Activated T-cell treated with anti-CD3 and anti-CD28 coated beads, Interleukin-2, amount 50 U/mL, for 72 hours (primary cell): ENCODE measurements at regions not wholly inside any gene's neighbourhood (a gene's known extent, or its start where the extent isn't known, plus 50 kb on each side); places are given as distances from the start of the nearest gene placed in this dataset.

ENCODE experiments used
- ATAC-seq, 2 donors: fragments of 150-1000 bp; cut with Tn5 transposase; replicated peaks in 1 of 2; 2 replicates each; pipeline ENCODE4 v1.10.0; 2021; ENCODE audit warnings: moderate library complexity in 2 of 2, mild to moderate bottlenecking in 1 of 2
- DNase-seq, 2 donors: peaks; one replicate each; pipeline ENCODE4 v3.0.0; 2021 to 2022; ENCODE audit warnings: mixed read lengths in 1 of 2
- H3K27ac Mint-ChIP-seq: one replicate; pipeline ENCODE4 v1.8.0; 2022; ENCODE audit warnings: mild to moderate bottlenecking, moderate library complexity, mixed read lengths
- H3K27me3 Mint-ChIP-seq: one replicate; pipeline ENCODE4 v1.8.0; 2022; ENCODE audit warnings: low read depth, mixed read lengths
- H3K36me3 Mint-ChIP-seq, 2 donors: one replicate each; pipeline ENCODE4 v1.8.0; 2022; ENCODE audit warnings: mixed read lengths in 2 of 2, mild to moderate bottlenecking in 1 of 2; ENCODE audit not compliant: insufficient read depth in 2 of 2
- H3K4me1 Mint-ChIP-seq: one replicate; pipeline ENCODE4 v1.8.0; 2022; ENCODE audit warnings: low read depth, mixed read lengths
- H3K4me3 Mint-ChIP-seq, 2 donors: one replicate each; pipeline ENCODE4 v1.8.0; 2022; ENCODE audit warnings: mild to moderate bottlenecking in 2 of 2, mixed read lengths in 2 of 2, moderate library complexity in 2 of 2
- H3K9me3 Mint-ChIP-seq, 2 donors: one replicate each; pipeline ENCODE4 v1.8.0; 2022; ENCODE audit warnings: mixed read lengths in 2 of 2

GRCh38 chr10:33533612-33534011, 199.1 kb upstream of the NRP1 start:
- Mint-ChIP-seq H3K27ac (no peak overlapping the region), H3K9me3 (no peaks in the 10 kb centered on the region), H3K4me1 (no peaks in the 10 kb centered on the region), H3K36me3 (no peaks in the 10 kb centered on the region), H3K27me3 (peaks cover 41% of the 10 kb centered on the region), H3K4me3 (no peak overlapping the region)
- DNase-seq: no peak
- ATAC-seq: no peak

GRCh38 chr10:33532901-33533300, 198.4 kb upstream of the NRP1 start:
- Mint-ChIP-seq H3K9me3 (no peaks in the 10 kb centered on the region), H3K27me3 (peaks cover 38% of the 10 kb centered on the region)

GRCh38 chr10:33529234-33529633, 194.8 kb upstream of the NRP1 start:
- H3K4me1 Mint-ChIP-seq: no peaks in the 10 kb centered on the region
- no peaks in the 10 kb centered on the region for H3K36me3 Mint-ChIP-seq
- no peak for ATAC-seq
- no peak overlapping the region for H3K4me3 Mint-ChIP-seq
- no peaks in the 10 kb centered on the region for H3K9me3 Mint-ChIP-seq
- no peak for DNase-seq
- H3K27ac Mint-ChIP-seq: no peak overlapping the region
- H3K27me3 Mint-ChIP-seq: peaks cover 10% of the 10 kb centered on the region

More at GRCh38 chr10:33532901-33533300, 198.4 kb upstream of the NRP1 start:
- H3K4me1 Mint-ChIP-seq: no peaks in the 10 kb centered on the region
- no peak overlapping the region for H3K4me3 Mint-ChIP-seq
- no peak overlapping the region for H3K27ac Mint-ChIP-seq
- no peak for DNase-seq
- no peak for ATAC-seq
- no peaks in the 10 kb centered on the region for H3K36me3 Mint-ChIP-seq

GRCh38 chr10:33524966-33525365, 190.5 kb upstream of the NRP1 start:
- no peaks in the 10 kb centered on the region for H3K4me1 Mint-ChIP-seq
- H3K4me3 Mint-ChIP-seq: no peak overlapping the region
- peaks cover 35% of the 10 kb centered on the region for H3K27me3 Mint-ChIP-seq
- no peak for ATAC-seq
- H3K9me3 Mint-ChIP-seq: no peaks in the 10 kb centered on the region
- H3K27ac Mint-ChIP-seq: no peak overlapping the region
- H3K36me3 Mint-ChIP-seq: no peaks in the 10 kb centered on the region
- no peak for DNase-seq

DNA sequence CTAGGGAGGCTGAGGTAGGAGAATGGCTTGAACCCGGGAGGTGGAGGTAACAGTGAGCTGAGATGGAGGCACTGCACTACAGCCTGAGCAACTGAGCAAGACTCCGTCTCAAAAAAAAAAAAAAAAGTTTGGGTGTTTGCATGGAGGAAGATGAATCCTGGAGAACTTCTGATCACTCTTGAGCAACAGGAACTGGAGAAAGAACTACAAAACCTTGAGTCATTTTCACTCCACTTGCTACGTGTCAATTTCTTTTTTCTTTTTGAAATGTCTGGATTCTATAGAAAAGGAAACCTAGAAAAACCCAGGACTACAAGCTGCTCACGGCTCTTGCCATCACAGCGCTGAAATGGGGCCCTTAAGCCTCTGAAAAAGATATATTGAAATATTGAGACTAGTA, 189.6 kb upstream of the NRP1 start:
- DNase-seq (no peak), ATAC-seq (no peak)
- H3K27me3 Mint-ChIP-seq: peaks cover 44% of the 10 kb centered on the region
- H3K36me3 Mint-ChIP-seq: no peaks in the 10 kb centered on the region
- H3K27ac Mint-ChIP-seq: no peak overlapping the region
- no peaks in the 10 kb centered on the region for H3K4me1 Mint-ChIP-seq
- H3K9me3 Mint-ChIP-seq: no peaks in the 10 kb centered on the region
- H3K4me3 Mint-ChIP-seq: no peak overlapping the region

DNA sequence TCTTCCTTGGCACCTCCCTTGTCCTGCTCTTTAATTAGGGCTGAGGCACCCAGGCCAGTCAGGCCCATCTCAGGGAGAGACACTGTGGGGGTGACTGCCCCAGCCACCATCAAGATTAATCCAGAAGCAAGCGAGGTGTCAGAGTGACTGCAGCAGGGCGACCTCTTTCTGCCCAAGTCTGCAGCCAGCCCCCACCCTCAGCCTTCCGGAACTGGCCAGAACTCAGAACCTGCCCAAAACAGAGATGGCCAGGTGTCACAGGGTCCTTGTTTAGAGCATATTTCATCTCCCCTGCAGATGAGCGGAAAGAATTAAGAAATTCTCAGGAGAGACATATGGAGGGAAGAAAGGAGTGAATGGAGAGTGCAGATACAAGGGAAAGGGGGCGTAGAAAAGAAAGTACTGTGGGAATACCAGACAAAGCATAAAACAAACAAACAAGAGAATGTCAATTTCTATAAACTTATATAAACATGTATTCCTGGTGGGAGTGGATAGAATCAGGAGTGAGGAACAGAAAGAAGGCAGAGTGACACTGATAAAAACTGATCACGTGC, 188.8 kb upstream of the NRP1 start:
- H3K4me3 Mint-ChIP-seq: no peak overlapping the region
- no peaks in the 10 kb centered on the region for H3K4me1 Mint-ChIP-seq
- no peaks in the 10 kb centered on the region for H3K36me3 Mint-ChIP-seq
- peaks cover 51% of the 10 kb centered on the region for H3K27me3 Mint-ChIP-seq
- no peaks in the 10 kb centered on the region for H3K9me3 Mint-ChIP-seq
- ATAC-seq: no peak
- H3K27ac Mint-ChIP-seq: no peak overlapping the region
- no peak for DNase-seq

- H3K4me1 Mint-ChIP-seq: no peaks in the 10 kb centered on the region
- H3K27ac Mint-ChIP-seq: no peak overlapping the region
- peaks cover 59% of the 10 kb centered on the region for H3K27me3 Mint-ChIP-seq
- no peak for ATAC-seq
- H3K9me3 Mint-ChIP-seq: no peaks in the 10 kb centered on the region
- H3K4me3 Mint-ChIP-seq: no peak overlapping the region
- DNase-seq: no peak
- no peaks in the 10 kb centered on the region for H3K36me3 Mint-ChIP-seq
Observed at GRCh38 chr10:33521904-33522303, 187.4 kb upstream of the NRP1 start.

GRCh38 chr10:33521062-33521461, 186.6 kb upstream of the NRP1 start:
- peaks cover 59% of the 10 kb centered on the region for H3K27me3 Mint-ChIP-seq
- no peak overlapping the region for H3K27ac Mint-ChIP-seq
- DNase-seq: no peak
- H3K36me3 Mint-ChIP-seq: no peaks in the 10 kb centered on the region
- H3K9me3 Mint-ChIP-seq: no peaks in the 10 kb centered on the region
- H3K4me3 Mint-ChIP-seq: no peak overlapping the region
- no peaks in the 10 kb centered on the region for H3K4me1 Mint-ChIP-seq
- ATAC-seq: no peak

DNA sequence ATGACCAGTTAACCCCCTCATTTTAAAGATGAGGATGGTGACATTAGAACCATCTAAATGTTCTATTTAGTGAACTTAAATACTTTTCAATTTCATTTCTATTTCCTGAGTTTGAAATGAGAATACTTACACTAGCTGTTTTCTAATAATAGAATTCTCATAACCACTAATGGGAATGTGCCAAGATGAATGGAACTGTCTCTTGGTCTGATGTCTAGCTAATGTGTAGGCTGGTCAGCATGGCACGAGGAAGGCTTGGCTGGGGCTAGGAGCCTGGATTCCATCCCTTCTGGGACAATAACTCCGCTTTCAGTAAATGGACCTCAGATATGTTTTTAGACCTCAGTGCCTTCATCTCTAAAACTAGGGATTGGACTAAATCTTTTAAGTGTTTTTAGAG, 185.8 kb upstream of the NRP1 start:
- DNase-seq (no peak), ATAC-seq (no peak)
- Mint-ChIP-seq H3K4me1 (no peaks in the 10 kb centered on the region), H3K4me3 (no peak overlapping the region), H3K9me3 (no peaks in the 10 kb centered on the region), H3K27me3 (peaks cover 59% of the 10 kb centered on the region), H3K27ac (no peak overlapping the region), H3K36me3 (no peaks in the 10 kb centered on the region)

GRCh38 chr10:33519130-33519860, 184.8 kb upstream of the NRP1 start:
- no peak for ATAC-seq
- H3K9me3 Mint-ChIP-seq: no peaks in the 10 kb centered on the region
- no peaks in the 10 kb centered on the region for H3K4me1 Mint-ChIP-seq

DNA sequence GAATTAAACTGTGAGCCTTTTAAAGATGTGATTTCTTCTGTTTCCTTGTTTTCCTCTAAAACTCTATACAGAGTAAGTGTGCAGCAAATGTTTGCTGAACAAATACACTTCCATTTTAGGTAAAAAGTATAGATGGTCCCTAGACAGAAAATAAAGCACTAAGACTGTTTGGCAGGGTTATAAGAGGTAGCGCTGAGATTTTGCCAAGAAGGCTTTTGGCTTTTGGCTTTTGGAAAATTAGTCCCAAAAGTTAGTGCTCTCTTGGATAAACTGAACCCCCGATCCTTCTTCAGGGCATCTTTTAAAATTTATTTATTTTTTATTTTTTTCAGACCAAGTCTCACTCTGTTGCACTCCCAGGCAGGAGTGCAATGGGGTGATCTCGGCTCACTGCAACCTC, 175.7 kb upstream of the NRP1 start:
- Mint-ChIP-seq H3K36me3 (no peaks in the 10 kb centered on the region), H3K4me1 (peaks cover 9% of the 10 kb centered on the region), H3K27ac (no peak overlapping the region), H3K27me3 (peaks cover 25% of the 10 kb centered on the region), H3K9me3 (no peaks in the 10 kb centered on the region), H3K4me3 (no peak overlapping the region)
- no peak for DNase-seq
- ATAC-seq: no peak

More at GRCh38 chr10:33519130-33519860, 184.8 kb upstream of the NRP1 start:
- H3K27me3 Mint-ChIP-seq: peaks cover 59% of the 10 kb centered on the region
- DNase-seq: no peak
- H3K36me3 Mint-ChIP-seq: no peaks in the 10 kb centered on the region
- H3K4me3 Mint-ChIP-seq: no peak overlapping the region
- no peak overlapping the region for H3K27ac Mint-ChIP-seq

DNA sequence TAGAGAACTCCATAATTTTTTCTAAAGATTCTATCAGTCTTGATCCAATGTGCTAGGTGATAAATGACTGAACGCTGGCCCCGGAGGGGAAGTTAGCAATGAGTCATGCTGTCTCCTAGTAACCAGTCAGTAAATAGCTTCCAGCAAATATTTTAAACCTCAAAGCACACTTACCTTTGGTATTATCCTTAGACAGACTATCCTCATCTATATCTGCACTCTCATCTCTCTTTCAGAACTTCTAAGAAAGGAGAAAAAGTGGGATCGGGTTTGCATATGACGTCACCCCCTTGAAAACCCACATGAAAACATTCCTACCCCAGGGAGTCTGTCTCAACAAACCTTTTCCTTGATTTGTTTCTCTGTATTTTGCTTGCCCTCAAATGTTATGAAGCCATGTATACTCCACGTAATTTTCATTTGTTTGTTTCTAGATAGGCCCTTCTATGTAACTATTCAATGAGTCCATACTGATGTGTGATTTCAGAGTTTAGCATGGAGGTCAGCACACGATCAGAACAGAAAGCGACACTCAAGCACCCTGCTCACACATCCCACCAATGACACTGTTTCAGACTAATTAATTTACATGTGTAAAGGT, 174.9 kb upstream of the NRP1 start:
- ATAC-seq (peak; percentile 87 to 91), DNase-seq (peak; percentile 25 to 38)
- no peaks in the 10 kb centered on the region for H3K9me3 Mint-ChIP-seq
- H3K4me1 Mint-ChIP-seq: peaks cover 9% of the 10 kb centered on the region
- no peak overlapping the region for H3K27ac Mint-ChIP-seq
- H3K36me3 Mint-ChIP-seq: no peaks in the 10 kb centered on the region
- no peak overlapping the region for H3K4me3 Mint-ChIP-seq
- peaks cover 33% of the 10 kb centered on the region for H3K27me3 Mint-ChIP-seq

DNA sequence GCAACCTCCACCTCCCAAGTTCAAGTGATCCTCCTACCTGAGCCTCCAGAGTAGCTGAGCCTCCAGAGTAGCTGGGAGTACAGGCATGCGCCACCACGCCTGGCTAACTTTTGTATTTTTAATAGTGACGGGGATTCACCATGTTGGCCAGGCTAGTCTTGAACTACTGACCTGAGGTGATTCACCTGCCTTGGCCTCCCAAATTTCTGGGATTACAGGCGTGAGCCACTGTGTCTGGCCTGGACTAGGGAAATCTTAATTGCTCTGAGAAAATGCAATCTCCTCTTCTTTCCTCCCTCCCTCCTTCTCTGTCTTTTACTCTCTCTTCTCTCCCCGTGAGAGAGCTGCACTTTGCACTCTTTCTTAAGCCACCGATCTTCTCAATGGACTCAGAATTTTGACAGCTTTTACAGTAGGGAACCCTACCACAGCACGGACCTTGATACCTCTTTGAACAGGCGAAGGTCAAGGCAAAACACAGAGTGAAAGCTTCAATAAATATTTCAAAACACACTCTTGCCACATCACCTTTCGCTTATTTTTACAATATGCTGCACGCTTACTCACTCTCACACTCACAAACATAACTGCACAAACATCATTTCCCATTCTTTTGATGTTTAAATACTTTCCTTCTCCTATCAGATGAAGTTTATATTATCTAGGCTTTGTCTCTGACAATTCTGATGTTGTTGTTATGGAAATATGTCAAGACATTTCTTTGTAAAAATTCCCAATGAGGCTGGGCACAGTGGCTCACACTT, 173.4 kb upstream of the NRP1 start:
- Mint-ChIP-seq H3K4me3 (no peak overlapping the region), H3K27ac (no peak overlapping the region), H3K27me3 (peaks cover 43% of the 10 kb centered on the region), H3K4me1 (peaks cover 9% of the 10 kb centered on the region), H3K9me3 (peaks cover 0 to 1% of the 10 kb centered on the region in 2 donors), H3K36me3 (no peaks in the 10 kb centered on the region)
- no peak for ATAC-seq
- DNase-seq: no peak
